COR-L47 (cell line): ENCODE measurements at regions not wholly inside any gene's neighbourhood (a gene's known extent, or its start where the extent isn't known, plus 50 kb on each side); places are given as distances from the start of the nearest gene placed in this dataset.
"Not testable (repeated sequence)": the region's sequence is repeated elsewhere in the genome, so short reads cannot be mapped to it uniquely, and the experiment has no call there.

Source experiments
- DNase-seq: peaks from one replicate; lab custom pipeline; 2025; lab: John Stamatoyannopoulos, UW

GRCh38 chr4:81314897-81315470 lies 100.0 kb upstream of the PRKG2 start:
- DNase-seq, result no peak

GRCh38 chr4:81314196-81314896 lies 99.3 kb upstream of the PRKG2 start:
- peak; percentile 82 for DNase-seq

DNA sequence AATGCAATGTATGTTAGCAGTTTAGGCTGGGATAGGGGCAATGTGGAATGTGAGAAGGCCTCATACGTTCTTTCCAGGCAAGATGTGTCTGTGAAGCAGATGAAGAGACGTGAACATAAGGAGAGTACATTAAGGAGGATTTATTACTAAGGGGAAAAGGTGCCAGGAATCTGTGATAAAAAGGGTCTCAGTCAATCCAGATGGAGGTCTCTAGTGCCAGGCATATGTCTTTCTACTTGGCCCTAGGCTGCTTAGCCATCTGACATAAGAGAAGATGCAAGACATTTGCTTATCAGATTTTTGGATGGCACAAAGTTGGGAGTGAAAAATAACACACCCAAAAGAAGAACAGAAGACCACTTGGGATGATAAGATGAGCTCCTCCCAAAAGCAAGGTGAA lies 93.0 kb upstream of the PRKG2 start:
- DNase-seq, result no peak

GRCh38 chr4:81304871-81305270 lies 89.8 kb upstream of the PRKG2 start:
- no peak for DNase-seq

DNA sequence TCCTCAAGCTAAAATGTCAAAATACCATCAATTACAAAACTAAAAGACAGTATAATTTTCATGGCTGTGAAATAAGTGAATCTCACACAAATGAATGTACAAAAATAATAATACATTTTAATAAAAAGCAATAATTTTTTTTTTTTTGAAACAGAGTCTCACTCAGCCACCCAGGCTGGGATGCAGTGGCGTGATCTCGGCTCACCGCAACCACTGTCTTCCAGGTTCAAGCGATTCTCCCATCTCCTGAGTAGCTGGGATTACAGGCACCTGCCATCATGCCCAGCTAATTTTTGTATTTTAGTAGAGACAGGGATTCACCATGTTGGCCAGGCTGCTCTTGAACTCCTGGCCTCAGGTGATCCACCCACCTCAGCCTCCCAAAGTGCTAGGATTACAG lies 85.3 kb upstream of the PRKG2 start:
- not testable (repeated sequence) for DNase-seq

- no peak for DNase-seq
Observed at GRCh38 chr4:81290813-81291212, 75.8 kb upstream of the PRKG2 start.

- DNase-seq, result no peak
Observed at GRCh38 chr4:81287101-81287500, 72.1 kb upstream of the PRKG2 start.

DNA sequence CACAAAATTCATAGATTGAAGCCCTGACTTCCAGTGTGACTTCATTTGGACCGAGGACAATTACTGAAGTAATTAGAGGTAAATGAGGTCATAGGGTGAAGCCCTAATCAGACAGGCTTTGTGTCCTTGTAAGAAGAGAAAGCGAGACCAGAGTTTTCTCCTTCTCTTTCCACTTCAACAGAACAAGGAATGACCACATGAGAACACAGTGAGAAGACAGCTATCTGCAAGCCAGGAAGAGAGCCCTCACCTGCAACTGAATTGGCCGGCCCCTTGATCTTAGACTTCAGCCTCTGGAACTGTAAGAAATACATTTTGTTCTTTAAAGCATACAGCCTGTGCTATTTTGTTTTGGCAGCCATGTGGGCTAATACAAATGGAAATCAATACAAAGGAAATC lies 67.1 kb upstream of the PRKG2 start:
- DNase-seq, result no peak

DNA sequence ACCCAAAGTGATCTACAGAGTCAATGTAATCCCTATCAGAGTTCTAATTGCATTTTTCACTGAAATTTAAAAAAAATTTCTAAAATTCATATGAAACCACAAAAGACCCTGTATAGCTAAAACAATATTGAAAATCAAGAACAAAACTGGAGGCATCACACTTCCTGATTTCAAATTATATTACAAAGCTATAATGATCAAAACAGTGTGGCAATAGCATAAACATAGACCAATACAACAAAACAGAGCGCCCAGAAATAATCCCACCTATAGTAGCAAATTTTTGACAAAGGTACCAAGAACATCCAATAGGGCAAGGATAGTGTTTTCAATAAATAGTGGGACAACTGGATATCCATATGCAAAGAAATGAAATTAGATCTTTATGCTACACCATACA lies 59.4 kb upstream of the PRKG2 start:
- DNase-seq, result no peak

DNA sequence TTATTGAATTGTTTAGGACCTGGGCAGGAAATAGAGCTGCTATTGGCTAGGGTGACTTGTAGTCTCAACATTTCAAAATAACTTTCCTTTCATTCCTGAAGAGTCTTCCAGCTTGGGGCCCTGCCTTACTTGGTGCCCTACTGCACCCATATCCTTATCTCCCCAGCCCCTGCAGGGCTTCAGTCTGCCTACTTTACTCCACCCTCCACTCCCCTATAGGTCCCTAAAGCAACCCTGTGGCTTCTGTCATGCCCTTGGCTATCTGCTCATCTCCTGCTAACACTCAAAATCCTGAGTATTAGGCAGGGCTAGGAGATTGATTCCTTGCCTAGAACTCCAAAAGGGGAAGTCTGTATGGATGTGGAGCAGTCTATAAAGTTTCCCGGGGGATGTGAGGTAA lies 57.6 kb upstream of the PRKG2 start:
- no peak for DNase-seq
